ENCODE measurements at regions not wholly inside any gene's neighbourhood (a gene's known extent, or its start where the extent isn't known, plus 50 kb on each side); places are given as distances from the start of the nearest gene placed in this dataset.

- TF ChIP-seq CTCF (IDR thresholded peaks at IDR 0.05) (no peak), POLR2AphosphoS5 (IDR thresholded peaks at IDR 0.05; ENCODE audit: low read depth, low read length) (no peak), SIN3A (IDR thresholded peaks at IDR 0.05; ENCODE audit: borderline replicate concordance, low read depth, low read length) (no peak), FOXJ3 (CRISPR knock-in tag; IDR thresholded peaks at IDR 0.05) (no peak), ELF1 (IDR thresholded peaks at IDR 0.05) (no peak), SMC3 (IDR thresholded peaks at IDR 0.05; ENCODE audit: low read depth, low read length) (no peak), YY1 (IDR thresholded peaks at IDR 0.05; ENCODE audit: low read depth) (no peak)
- TF ChIP-seq, protein P1, sequence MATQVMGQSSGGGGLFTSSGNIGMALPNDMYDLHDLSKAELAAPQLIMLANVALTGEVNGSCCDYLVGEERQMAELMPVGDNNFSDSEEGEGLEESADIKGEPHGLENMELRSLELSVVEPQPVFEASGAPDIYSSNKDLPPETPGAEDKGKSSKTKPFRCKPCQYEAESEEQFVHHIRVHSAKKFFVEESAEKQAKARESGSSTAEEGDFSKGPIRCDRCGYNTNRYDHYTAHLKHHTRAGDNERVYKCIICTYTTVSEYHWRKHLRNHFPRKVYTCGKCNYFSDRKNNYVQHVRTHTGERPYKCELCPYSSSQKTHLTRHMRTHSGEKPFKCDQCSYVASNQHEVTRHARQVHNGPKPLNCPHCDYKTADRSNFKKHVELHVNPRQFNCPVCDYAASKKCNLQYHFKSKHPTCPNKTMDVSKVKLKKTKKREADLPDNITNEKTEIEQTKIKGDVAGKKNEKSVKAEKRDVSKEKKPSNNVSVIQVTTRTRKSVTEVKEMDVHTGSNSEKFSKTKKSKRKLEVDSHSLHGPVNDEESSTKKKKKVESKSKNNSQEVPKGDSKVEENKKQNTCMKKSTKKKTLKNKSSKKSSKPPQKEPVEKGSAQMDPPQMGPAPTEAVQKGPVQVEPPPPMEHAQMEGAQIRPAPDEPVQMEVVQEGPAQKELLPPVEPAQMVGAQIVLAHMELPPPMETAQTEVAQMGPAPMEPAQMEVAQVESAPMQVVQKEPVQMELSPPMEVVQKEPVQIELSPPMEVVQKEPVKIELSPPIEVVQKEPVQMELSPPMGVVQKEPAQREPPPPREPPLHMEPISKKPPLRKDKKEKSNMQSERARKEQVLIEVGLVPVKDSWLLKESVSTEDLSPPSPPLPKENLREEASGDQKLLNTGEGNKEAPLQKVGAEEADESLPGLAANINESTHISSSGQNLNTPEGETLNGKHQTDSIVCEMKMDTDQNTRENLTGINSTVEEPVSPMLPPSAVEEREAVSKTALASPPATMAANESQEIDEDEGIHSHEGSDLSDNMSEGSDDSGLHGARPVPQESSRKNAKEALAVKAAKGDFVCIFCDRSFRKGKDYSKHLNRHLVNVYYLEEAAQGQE (IDR thresholded peaks at IDR 0.05; ENCODE audit: low read depth, low read length): no peak
- TF ChIP-seq, protein P2, sequence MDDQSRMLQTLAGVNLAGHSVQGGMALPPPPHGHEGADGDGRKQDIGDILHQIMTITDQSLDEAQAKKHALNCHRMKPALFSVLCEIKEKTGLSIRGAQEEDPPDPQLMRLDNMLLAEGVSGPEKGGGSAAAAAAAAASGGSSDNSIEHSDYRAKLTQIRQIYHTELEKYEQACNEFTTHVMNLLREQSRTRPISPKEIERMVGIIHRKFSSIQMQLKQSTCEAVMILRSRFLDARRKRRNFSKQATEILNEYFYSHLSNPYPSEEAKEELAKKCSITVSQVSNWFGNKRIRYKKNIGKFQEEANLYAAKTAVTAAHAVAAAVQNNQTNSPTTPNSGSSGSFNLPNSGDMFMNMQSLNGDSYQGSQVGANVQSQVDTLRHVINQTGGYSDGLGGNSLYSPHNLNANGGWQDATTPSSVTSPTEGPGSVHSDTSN (IDR thresholded peaks at IDR 0.05): no peak
These were observed 170.1 kb downstream of the CEP135 start for GRCh38 chr4:56118845-56119244.
